GM18951 (cell line): ENCODE measurements at regions not wholly inside any gene's neighbourhood (a gene's known extent, or its start where the extent isn't known, plus 50 kb on each side); places are given as distances from the start of the nearest gene placed in this dataset.

Source experiments
- POLR2A ChIP-seq: IDR thresholded peaks from 4 replicates; pipeline ENCODE4 v1.6.1; 2011; ENCODE audit warnings: mild to moderate bottlenecking; ENCODE audit not compliant: insufficient read length, insufficient read depth; ENCODE audit errors: extremely low read depth
- in situ Hi-C: fragments of 300-500 bp; cut with MboI; formaldehyde crosslinking; loops from one replicate; pipeline ENCODE4 v1.12.0; 2022; ENCODE audit warnings: low sequenced_read_pairs, mixed read lengths, inconsistent platforms; ENCODE audit not compliant: unreplicated experiment

DNA sequence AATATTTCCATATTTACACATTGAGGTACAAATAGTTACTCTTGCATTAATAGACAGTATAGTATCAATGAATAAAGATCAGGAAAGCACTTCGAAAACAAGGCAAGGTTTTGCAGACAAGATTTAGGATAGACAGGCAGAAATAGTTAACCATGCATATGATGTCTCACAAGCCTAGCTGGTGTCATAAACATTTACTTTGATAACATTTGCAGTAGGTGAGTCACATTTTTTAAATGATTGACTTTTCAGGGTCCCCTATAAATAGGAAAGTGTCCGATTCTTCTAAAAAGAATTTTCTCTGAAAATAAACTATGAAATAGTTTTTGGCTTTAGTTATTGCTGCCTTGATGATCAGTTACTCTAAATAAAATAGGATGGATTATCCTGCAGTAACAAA is 162.1 kb downstream of the SNX18 start:
- in situ Hi-C loops = no loop called here
- no peak for TF ChIP-seq POLR2A

DNA sequence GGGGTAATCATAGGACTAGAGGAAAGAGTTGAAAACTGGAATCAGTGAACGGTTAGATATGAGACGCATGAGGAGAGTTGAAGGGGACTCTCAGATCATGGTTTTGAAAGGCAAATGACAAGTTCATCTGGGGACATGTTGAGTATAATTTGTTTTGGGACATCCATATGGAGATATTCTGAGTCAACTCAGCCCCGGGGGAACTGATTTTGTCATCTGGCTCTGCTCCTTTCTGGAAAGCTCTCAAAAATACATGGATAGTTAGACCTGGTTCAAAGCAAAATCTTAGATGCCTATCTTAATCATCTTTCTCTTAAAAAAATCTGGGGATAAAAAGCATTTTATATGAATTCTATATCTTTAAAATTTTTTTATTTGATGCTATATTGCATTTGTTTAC is 161.2 kb downstream of the SNX18 start:
- TF ChIP-seq POLR2A = no peak
- in situ Hi-C loops = no loop called here

DNA sequence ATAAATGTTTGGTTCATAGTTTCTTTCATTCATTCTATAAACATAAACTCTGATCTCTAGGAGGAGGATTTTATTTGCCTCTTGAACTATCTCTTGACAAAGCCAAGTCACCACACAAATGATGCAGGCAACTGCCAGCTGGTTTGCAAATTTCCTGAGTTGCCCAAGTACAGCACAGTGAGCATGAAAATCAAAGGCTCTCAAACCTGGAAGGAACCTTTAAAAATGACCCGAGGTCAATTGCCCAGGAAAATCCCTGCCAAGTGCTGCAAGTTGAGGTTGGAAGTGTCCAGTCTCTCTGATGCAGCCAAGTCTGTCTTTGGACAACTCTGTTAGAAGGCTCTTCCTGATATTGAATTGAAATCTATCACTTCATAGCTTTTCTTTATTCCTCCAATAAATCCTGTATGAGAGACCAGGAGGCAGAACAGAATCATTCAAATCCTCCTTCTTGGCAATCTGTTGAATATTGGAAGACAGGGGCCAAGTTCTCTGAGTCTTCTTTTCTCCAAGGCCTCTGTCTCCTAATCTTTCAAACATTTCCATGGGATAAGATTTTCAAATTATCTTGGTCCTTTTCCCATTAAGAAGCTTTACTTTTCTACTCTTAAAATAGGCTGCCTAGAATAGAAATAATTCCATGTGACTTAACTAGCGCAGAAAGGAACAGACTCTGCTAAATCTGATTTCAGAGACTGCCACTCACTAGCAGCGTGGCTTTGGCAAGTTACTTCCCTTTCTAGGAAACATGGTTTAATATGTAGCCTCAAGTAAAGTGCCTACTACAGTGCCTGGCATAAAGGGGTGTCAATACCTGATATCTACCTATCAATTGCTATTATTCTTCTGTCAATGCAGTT is 159.2 kb downstream of the SNX18 start:
- in situ Hi-C loops = no loop called here
- no peak for TF ChIP-seq POLR2A

DNA sequence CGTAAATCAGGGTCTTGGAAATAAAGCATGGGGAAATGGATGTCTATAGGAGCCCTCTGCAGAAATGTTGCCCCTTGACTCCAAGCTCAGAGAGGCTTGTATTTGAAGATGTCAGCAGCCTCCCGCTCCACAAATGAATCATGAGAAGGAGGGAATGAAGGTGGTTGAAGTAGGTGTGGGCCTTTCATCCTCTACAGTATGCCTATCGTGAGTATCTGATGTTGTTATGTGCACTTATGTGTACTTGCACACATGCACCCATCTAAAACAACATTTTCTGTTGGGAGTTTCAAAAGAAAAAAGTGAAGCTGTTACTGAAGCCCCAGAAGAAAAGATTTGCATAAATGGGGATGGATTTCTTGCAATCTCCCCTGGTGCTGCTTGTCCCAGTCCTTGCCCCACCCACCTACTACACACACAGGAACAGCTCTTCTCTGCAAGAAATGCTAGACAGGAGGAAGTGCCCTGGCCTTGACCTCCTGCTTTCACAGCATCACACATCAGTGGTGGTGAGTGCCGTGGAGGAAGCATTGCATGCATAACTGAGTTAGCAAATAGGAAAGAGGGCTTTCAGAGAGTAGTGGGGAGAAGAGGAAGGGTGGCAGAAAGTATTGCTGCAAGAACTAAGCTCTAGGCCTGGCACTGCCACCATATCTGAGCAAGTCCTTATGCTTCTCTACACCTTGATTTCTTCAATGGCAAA is 156.1 kb downstream of the SNX18 start:
- in situ Hi-C loops = no loop called here
- TF ChIP-seq POLR2A = no peak

DNA sequence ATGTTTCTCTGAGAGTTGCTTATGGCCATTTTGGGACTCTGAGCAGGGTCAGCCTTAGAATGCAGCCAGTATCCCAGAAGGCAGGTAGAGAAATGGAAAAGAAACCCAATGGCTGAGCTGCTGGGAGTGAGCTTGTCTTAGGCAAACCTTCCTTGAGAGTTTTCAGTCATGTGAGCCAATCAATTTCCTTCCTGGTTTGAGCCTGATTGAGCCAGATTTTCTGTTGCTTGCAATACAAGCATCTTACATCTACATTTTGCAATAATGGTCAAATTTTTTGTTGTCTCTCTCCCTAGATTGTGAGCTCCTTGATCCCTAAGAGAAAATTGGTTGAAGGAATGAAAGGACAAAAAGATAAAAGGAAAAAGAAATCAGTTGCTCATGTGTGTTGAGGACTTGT is 155.3 kb downstream of the SNX18 start:
- no peak for TF ChIP-seq POLR2A
- in situ Hi-C loops = no loop called here

DNA sequence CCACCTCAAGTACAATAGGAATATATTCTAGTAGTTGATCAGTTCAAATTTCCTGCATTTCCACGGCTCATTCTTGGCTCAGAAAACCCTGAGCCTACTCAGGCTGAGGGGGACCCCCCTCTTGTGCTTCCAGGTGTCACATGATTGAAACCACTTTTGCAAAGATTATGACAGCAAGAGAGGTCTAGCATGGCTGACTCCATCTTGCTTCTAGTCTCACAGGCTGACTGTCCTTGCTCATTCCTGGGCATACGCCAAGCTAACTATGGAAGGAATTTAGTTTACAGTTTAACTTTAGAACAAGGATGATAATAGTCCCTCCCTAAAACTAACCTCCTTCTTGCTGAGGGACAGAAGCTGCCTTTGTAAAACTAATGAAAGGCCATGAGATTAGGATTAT is 154.1 kb downstream of the SNX18 start:
- in situ Hi-C loops = no loop called here
- TF ChIP-seq POLR2A = no peak

DNA sequence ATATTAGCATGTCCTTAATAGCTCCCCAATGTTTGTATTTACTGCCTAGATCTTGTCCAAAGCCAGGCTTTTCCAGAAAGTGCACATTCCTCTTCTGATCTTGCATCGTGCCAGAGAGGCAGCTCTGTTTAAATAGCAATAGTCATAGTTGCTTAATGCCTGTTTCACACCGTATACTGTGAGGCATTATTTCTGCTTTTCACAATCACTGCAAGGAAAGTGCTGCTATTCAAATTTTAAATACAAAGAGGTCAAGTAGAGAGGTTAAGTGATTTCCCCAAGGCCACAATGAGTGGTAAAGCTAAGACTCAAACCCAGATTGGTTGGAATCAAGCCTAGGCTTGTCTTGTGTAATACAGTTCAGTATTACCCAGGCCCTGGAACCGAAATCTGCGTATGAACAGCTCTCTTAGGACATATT is 153.6 kb downstream of the SNX18 start:
- TF ChIP-seq POLR2A = no peak
- in situ Hi-C loops = no loop called here

DNA sequence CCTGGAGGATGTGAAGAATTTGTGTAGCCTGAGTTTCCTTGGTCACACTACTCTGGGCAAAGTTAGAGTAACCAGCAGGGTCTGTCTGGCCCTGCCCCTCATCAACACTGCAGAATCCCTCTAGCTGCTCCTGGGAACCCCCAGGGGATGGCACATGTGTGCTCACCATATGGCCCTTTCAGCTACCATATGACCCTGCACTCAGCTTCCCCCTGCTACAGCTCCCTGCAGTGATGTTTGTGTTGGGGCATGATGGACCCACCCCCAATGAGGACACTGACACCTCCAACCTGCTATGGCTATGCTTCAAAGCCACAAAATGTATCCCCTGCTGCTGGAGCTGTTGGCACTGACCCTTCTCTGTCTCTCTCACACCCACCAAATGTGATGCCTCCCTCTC is 152.7 kb downstream of the SNX18 start:
- in situ Hi-C loops = no loop called here
- TF ChIP-seq POLR2A = no peak

DNA sequence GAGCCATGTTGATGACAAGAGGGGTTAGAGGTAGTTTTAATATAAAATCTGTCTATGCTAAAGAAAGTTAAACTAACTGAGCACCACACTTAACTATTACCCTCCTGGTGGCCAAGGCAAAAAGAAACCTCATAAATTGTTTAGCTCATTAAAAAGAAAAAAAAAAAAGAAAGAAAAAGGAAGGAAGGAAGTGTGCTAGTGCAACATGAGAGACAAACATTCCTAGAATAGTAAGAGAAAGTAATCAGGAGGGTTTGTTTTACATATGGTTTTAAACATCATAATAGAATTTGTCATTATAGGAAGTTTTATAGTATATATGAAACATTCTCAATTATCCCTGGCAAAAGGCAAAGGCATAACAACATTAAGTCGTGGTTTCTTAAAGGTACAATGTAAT is 152.3 kb downstream of the SNX18 start:
- no peak for TF ChIP-seq POLR2A

DNA sequence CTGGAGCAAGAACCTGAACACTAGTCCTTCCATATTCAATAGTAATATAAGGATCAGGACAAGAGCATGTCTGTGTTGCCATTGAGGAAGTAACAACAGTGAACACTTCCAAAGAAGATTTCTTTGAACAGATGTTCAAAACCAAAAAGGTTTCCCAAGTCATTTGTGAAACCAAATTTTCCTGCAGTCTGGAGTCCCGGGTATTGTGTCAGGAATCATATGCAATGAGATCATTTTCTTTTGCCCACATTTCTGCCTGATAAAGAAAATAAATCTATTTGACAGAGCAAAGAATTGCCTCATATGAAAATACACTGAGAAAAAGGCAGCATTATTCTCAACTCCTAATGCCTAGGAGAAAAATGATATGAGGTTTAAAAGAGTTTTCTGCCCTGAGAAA is 151.7 kb downstream of the SNX18 start:
- in situ Hi-C loops = no loop called here
- no peak for TF ChIP-seq POLR2A

More for the DNA sequence above, 152.3 kb downstream of the SNX18 start:
- in situ Hi-C loops = no loop called here

DNA sequence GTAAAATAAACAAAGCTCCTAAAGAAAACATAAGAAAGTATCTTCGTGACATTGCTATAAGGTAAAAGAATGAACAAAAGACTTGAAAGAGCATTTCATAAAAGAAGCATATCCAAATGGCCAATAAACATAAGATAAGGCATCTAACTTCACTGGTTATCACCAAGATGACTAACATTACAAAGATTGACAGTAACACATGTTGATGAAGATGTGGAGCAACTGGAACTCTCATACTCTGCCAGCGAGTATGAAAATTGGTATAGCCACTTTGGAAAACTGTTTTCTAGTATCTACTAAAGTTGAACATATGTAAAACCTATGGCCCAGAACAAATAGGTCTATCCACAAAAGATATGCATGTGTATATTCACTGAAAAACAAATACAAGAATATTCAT is 150.5 kb downstream of the SNX18 start:
- in situ Hi-C loops = no loop called here
- TF ChIP-seq POLR2A = no peak

DNA sequence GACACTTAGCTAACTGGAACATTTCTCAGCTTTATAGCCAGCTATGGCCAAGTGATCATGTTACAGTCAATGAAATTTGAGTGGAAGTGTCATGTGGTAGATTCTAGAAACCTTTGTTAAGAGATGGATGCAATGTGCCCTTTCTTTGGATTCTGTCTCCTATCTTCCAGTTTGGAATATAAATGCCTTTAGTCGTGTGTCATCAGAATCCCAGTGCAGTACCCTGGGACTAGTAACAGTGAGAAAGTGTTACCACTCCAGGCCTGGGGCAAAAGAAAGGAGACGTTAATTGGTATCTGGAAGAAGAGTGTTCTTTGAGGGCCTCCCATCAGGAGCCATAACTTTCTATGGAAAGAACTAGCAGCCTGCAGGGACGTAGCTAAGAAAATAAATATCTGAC is 149.6 kb downstream of the SNX18 start:
- in situ Hi-C loops = no loop called here
- TF ChIP-seq POLR2A = no peak

DNA sequence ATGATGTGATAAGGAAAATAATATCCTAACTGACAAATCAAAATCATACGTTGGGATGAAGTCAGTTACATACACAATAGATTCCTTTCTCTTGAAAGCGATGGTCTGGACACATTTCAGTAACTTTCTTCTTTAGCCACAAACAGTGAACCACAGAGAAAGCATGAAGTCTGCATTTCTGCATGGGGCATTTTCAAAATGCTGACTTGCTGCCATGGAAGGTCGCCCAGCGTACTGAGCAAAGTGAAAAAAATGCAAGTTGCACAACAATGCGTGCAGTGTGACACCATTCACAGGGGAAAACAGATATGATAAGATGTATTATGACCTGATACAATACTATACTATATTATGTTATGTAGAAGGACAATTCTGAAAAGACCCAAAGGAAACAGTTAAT is 146.3 kb downstream of the SNX18 start:
- in situ Hi-C loops = no loop called here
- TF ChIP-seq POLR2A = no peak

DNA sequence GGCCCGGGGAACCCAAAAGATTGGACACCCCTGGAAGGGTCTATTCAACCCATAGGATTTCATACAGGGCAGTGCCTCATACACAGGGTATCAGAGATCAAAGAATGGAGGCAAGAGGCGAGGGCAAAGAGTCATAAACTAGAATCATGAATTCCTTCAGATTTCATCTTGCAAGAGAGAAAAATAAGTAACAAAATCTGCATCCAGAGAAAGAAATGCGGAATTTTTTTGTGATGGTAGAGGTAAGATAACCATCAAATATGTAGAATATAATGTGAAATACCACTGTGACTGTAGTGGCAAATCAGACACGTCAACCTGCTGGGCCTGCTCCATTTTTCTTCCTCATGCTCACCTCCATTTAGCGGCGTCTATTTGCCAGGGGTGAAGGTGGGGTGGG is 143.6 kb downstream of the SNX18 start:
- in situ Hi-C loops = no loop called here
- no peak for TF ChIP-seq POLR2A
